ENCODE measurements at regions not wholly inside any gene's neighbourhood (a gene's known extent, or its start where the extent isn't known, plus 50 kb on each side); places are given as distances from the start of the nearest gene placed in this dataset.

- no peak for DNase-seq (ENCODE audit: low spot score)
Measured at GRCh38 chr16:86773354-86773715, 195.0 kb downstream of the FOXL1 start.

- DNase-seq (ENCODE audit: low spot score), result no peak
Measured at GRCh38 chr16:86774931-86775330, 196.6 kb downstream of the FOXL1 start.

GRCh38 chr16:86775511-86775921 is 197.2 kb downstream of the FOXL1 start:
- DNase-seq (ENCODE audit: low spot score), result no peak

- no peak for DNase-seq (ENCODE audit: low spot score)
Measured at GRCh38 chr16:86777381-86777946, 199.1 kb downstream of the FOXL1 start.

GRCh38 chr16:86778108-86778745 is 199.9 kb downstream of the FOXL1 start:
- no peak for DNase-seq (ENCODE audit: low spot score)

- DNase-seq (ENCODE audit: low spot score), result no peak
Measured at GRCh38 chr16:86778978-86779377, 200.6 kb downstream of the FOXL1 start.

- DNase-seq (ENCODE audit: low spot score), result no peak
Measured at GRCh38 chr16:86781046-86781445, 202.7 kb downstream of the FOXL1 start.

GRCh38 chr16:86783636-86784626 is 205.6 kb downstream of the FOXL1 start:
- DNase-seq (ENCODE audit: low spot score), result peak; percentile 77

- no peak for DNase-seq (ENCODE audit: low spot score)
Measured at GRCh38 chr16:86786338-86786737, 208.0 kb downstream of the FOXL1 start.

- DNase-seq (ENCODE audit: low spot score), result no peak
Measured at GRCh38 chr16:86786994-86787393, 208.6 kb downstream of the FOXL1 start.

- no peak for DNase-seq (ENCODE audit: low spot score)
Measured at GRCh38 chr16:86787538-86787937, 209.2 kb downstream of the FOXL1 start.

- peak; percentile 49 for DNase-seq (ENCODE audit: low spot score)
Measured at GRCh38 chr16:86789621-86790051, 211.3 kb downstream of the FOXL1 start.

- no peak for DNase-seq (ENCODE audit: low spot score)
Measured at GRCh38 chr16:86791287-86792035, 213.1 kb downstream of the FOXL1 start.

- DNase-seq (ENCODE audit: low spot score), result no peak
Measured at GRCh38 chr16:86794216-86794864, 216.0 kb downstream of the FOXL1 start.

GRCh38 chr16:86797700-86798099 is 219.4 kb downstream of the FOXL1 start:
- no peak for DNase-seq (ENCODE audit: low spot score)

- DNase-seq (ENCODE audit: low spot score), result no peak
Measured at GRCh38 chr16:86798247-86799041, 220.1 kb downstream of the FOXL1 start.

GRCh38 chr16:86799367-86799766 is 221.0 kb downstream of the FOXL1 start:
- no peak for DNase-seq (ENCODE audit: low spot score)

GRCh38 chr16:86800894-86801293 is 222.5 kb downstream of the FOXL1 start:
- no peak for DNase-seq (ENCODE audit: low spot score)

- no peak for DNase-seq (ENCODE audit: low spot score)
Measured at GRCh38 chr16:86802013-86802412, 223.7 kb downstream of the FOXL1 start.

- no peak for DNase-seq (ENCODE audit: low spot score)
Measured at GRCh38 chr16:86805188-86805587, 226.8 kb downstream of the FOXL1 start.
